ENCODE measurements at regions not wholly inside any gene's neighbourhood (a gene's known extent, or its start where the extent isn't known, plus 50 kb on each side); places are given as distances from the start of the nearest gene placed in this dataset.
"Not testable (repeated sequence)": the region's sequence is repeated elsewhere in the genome, so short reads cannot be mapped to it uniquely, and the experiment has no call there.

DNA sequence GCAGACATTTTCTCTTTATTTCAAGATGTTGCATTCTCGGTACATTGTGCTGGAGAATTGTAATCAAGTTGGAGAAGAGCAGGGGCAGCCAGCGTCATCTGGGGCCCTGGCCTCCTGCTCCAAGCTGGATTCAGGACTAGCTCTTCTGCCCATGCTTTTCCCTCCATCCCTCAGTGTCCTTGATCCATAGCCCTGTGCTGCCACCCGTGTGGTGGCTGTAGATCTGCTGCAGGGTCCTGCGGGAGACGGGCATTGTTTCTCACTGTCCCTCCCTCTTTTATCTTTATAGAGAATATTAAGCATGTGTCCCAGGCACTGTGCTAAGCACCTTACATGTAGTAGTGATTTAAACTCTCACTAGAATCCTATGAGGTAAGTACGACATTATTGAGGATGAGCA lies 60.5 kb upstream of the HAND1 start:
- Histone ChIP-seq H3K27ac (no peak overlapping the region), H3K27me3 (no peaks in the 10 kb centered on the region), H3K36me3 (ENCODE audit: low read depth, missing control alignments) (no peaks in the 10 kb centered on the region), H3K4me3 (no peak overlapping the region), H3K9me3 (no peaks in the 10 kb centered on the region), H3K4me1 (peaks cover 18% of the 10 kb centered on the region)
- intact Hi-C loops (cut with DNase I; ENCODE audit: low total_unique reads): no loop called here
- 64 to 76% methylated on average over 6 of the region's 6 CpGs for WGBS, 2 donors
- TF ChIP-seq CTCF (IDR thresholded peaks at IDR 0.05): no peak
- no peak for TF ChIP-seq POLR2A (IDR thresholded peaks at IDR 0.05)
- no peak for DNase-seq

GRCh38 chr5:154536439-154536838 lies 58.4 kb upstream of the HAND1 start:
- intact Hi-C loops (cut with DNase I; ENCODE audit: low total_unique reads); H3K36me3 ChIP-seq (ENCODE audit: low read depth, missing control alignments); H3K27ac ChIP-seq; H3K9me3 ChIP-seq; H3K4me1 ChIP-seq; DNase-seq; H3K4me3 ChIP-seq; H3K27me3 ChIP-seq: not testable (repeated sequence)
- WGBS, 2 donors: 93 to 95% methylated on average over 4 of the region's 4 CpGs

- no peaks in the 10 kb centered on the region for H3K4me1 ChIP-seq
- no peaks in the 10 kb centered on the region for H3K36me3 ChIP-seq (ENCODE audit: low read depth, missing control alignments)
- intact Hi-C loops (cut with DNase I; ENCODE audit: low total_unique reads): no loop called here
- no peak for DNase-seq
- H3K9me3 ChIP-seq: no peaks in the 10 kb centered on the region
- H3K27me3 ChIP-seq: no peaks in the 10 kb centered on the region
- TF ChIP-seq POLR2A (IDR thresholded peaks at IDR 0.05) (no peak), CTCF (IDR thresholded peaks at IDR 0.05) (no peak)
- H3K4me3 ChIP-seq: no peak overlapping the region
- H3K27ac ChIP-seq: no peak overlapping the region
- WGBS, 2 donors: 67 to 85% methylated on average over 2 of the region's 2 CpGs
These were observed 57.5 kb upstream of the HAND1 start for GRCh38 chr5:154535535-154535934.

GRCh38 chr5:154534457-154535050 lies 56.5 kb upstream of the HAND1 start:
- Histone ChIP-seq H3K36me3 (ENCODE audit: low read depth, missing control alignments) (no peaks in the 10 kb centered on the region), H3K27me3 (no peaks in the 10 kb centered on the region), H3K27ac (no peak overlapping the region), H3K4me3 (no peak overlapping the region), H3K9me3 (no peaks in the 10 kb centered on the region), H3K4me1 (no peaks in the 10 kb centered on the region)
- TF ChIP-seq CTCF (IDR thresholded peaks at IDR 0.05): no peak
- TF ChIP-seq POLR2A (IDR thresholded peaks at IDR 0.05): no peak
- intact Hi-C loops (cut with DNase I; ENCODE audit: low total_unique reads): no loop called here
- no peak for DNase-seq
- 78 to 86% methylated on average over 12 of the region's 12 CpGs for WGBS, 2 donors

GRCh38 chr5:154529282-154529681 lies 51.3 kb upstream of the HAND1 start:
- no peaks in the 10 kb centered on the region for H3K9me3 ChIP-seq
- H3K27ac ChIP-seq: no peak overlapping the region
- TF ChIP-seq CTCF (IDR thresholded peaks at IDR 0.05) (no peak), POLR2A (IDR thresholded peaks at IDR 0.05) (no peak)
- H3K4me1 ChIP-seq: no peaks in the 10 kb centered on the region
- WGBS, 2 donors: 89 to 100% methylated on average over 1 of the region's 1 CpG
- H3K27me3 ChIP-seq: no peaks in the 10 kb centered on the region
- intact Hi-C loops (cut with DNase I; ENCODE audit: low total_unique reads): no loop called here
- no peaks in the 10 kb centered on the region for H3K36me3 ChIP-seq (ENCODE audit: low read depth, missing control alignments)
- H3K4me3 ChIP-seq: no peak overlapping the region
- DNase-seq: no peak
